GM18519 (cell line): ENCODE measurements at regions not wholly inside any gene's neighbourhood (a gene's known extent, or its start where the extent isn't known, plus 50 kb on each side); places are given as distances from the start of the nearest gene placed in this dataset.

Experiments used
- ATAC-seq: cut with Tn5 transposase; IDR thresholded peaks from one replicate; pipeline ENCODE4 v1.9.1; 2021; ENCODE audit warnings: mild to moderate bottlenecking, moderate library complexity; ENCODE audit not compliant: unreplicated experiment, low FRiP score

DNA sequence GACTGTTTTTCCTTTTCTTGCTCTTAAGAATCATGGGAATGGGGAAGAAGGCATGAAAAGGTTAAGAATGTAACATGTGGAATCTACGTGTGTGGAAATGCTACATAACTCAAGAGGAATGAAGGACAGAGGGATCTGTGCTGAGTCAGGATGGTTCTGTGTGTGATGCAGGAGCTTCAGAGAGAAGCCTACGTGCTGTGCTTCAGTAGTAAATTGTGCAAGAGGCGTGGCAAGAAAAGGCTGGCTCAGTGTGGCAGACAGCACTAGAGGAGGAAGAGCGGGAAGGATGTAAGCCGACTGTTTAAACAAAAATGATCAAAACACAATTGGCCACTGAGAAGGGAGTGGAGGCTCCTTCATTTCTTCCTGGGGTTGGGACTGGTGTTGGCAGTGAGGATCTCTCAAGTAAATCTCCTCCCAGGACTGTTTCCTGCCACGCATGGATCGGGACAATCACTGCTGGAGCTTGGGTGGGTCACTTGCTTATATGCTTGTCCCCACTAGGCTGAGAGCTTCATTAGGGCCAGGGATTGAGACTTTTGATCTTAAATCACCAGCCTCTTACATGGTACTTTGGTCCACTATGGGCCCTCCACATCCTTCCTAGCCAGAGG, 59.4 kb upstream of the BASP1 start:
- ATAC-seq, result no peak

GRCh38 chr5:17160756-17161040, 56.7 kb upstream of the BASP1 start:
- ATAC-seq, result no peak

DNA sequence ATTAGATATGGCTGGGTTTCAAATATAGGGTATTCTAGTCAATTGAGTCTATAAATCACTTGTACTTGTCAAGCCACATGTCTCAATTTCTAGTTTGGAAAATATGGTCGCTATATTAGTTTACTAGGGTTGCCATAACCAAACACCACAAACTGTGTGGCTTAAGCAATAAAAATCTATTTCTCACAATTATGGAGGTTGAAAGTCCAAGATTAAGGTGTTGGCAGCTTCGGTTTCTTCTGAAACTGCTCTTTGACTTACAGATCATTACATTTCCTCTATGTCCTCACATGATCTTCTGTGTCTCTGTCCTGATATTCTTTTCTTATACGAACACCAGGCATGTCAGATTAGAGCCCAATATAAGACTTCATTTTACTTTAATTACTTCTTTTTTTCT, 55.8 kb upstream of the BASP1 start:
- no peak for ATAC-seq

GRCh38 chr5:17163221-17163620, 54.2 kb upstream of the BASP1 start:
- no peak for ATAC-seq

DNA sequence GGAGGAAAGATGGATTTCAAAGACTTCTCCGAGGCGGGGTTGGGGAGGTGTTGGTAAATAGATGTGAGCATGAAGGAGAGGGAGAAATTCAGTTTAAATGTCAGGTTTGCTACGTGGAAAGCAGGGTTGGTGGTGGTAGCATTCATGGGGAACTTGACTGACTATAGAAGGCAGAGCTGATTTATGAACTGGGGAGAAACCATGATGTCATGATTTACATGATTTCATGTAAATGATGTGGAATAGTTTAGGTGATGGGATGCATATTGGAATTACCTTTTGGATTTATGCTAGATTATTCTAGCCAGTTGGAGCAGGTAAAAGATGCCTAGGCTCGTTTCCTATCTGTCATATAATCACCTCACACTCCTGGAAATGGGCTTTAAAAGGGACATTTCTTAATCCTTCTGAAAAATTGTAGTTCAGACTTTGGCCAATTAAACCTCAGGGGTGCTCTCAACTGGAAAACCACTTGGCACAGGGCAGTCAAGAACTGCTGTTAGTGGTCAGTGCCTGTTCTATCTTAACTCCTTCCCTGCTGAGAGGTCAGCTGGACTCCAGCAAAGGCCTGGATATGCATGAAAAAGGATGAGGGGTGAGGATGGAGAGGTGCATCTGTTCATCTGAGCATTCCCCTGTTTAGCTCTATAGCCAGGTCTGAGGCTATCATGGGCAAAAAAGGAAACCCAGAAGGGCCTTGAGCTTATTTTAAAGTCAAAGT, 50.1 kb upstream of the BASP1 start:
- no peak for ATAC-seq
